Hematopoietic multipotent progenitor cell treated with erythropoietin and hydrocortisone succinate and interleukin-3 and kit ligand, for 17 days (in vitro differentiated cells): ENCODE measurements at regions not wholly inside any gene's neighbourhood (a gene's known extent, or its start where the extent isn't known, plus 50 kb on each side); places are given as distances from the start of the nearest gene placed in this dataset.

ENCODE experiments used
- DNase-seq: peaks from one replicate; pipeline ENCODE4 v3.0.0-alpha.2; 2015; ENCODE audit warnings: low spot score

- no peak for DNase-seq
Measured at GRCh38 chr13:73704587-73704986, 429.6 kb downstream of the KLF12 start.

- no peak for DNase-seq
Measured at GRCh38 chr13:73703606-73704005, 430.6 kb downstream of the KLF12 start.

- no peak for DNase-seq
Measured at GRCh38 chr13:73702419-73703071, 431.7 kb downstream of the KLF12 start.

DNA sequence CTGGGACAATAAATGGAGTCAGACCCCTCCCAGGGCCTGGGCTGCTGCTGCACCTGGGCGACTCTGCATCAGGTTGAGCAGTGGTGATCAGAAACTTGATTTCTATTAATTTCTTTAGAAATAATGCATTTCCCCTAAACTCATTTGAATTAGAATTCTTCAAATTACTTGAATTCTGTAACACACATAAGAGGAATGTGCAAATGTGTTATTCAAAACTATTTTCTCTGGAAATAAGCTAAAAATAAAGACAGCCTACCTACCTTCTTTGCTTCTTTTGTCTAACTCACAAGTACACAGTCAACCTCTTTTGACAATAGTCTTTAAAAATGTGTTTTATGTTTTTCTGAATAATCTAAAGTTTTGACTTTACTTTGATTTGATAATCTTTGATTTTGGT, 433.0 kb downstream of the KLF12 start:
- no peak for DNase-seq

GRCh38 chr13:73698859-73699258, 435.3 kb downstream of the KLF12 start:
- no peak for DNase-seq

DNA sequence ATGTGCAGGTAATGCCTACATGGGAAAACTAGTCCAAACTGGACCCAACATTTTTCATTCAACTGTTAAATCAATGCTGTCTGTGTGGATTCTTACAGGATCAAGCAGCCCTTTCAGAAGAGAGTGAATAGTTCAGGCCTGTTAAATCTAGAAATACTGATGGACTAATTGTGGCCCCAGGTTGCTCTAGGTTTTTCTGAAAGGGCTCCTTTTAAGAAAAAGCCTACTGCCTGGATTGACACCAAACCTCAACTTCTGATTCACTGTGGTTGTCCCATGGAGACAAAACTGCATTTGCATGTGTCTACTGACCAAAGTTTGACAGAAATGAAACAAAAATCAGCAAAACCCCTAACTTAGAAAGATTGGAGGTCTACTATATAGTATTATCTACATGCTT, 437.0 kb downstream of the KLF12 start:
- no peak for DNase-seq

DNA sequence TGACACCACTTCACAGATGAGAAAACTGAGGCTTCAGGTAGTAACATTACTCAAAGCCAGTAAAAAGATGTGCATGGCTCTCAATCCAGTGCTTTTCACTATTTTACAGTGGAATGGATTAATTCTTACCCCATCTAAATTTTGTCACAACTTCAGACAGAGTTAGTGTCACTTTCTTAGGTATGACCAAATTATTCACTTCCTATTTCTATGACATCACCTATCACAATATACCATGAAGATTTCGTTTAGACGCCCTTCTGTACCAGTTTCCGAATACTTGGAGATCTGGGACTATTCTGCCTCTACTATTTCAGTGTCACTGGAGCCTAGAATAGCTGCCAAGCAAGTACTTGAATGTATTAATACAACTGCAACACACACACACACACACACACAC, 437.5 kb downstream of the KLF12 start:
- DNase-seq = no peak

DNA sequence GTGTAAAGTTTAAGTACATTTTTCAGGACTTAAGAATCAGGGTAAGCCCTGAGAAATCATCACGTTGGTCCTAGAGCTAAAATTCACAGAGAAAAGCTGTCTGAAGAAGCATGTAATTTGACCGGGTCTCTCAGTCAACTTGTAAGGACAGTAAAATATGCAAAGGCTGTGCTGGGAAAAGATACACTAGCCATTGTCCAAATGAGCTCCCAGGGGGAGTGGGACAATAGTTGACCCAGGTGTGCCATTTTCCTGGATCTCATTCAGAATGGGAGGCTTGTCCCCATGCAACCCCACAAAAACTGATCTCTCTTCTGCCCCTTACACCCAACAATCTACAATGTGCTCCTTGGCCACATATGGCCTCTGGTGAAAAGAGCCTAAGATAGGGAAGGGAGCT, 437.9 kb downstream of the KLF12 start:
- DNase-seq = no peak

- no peak for DNase-seq
Measured at GRCh38 chr13:73695325-73695724, 438.9 kb downstream of the KLF12 start.

DNA sequence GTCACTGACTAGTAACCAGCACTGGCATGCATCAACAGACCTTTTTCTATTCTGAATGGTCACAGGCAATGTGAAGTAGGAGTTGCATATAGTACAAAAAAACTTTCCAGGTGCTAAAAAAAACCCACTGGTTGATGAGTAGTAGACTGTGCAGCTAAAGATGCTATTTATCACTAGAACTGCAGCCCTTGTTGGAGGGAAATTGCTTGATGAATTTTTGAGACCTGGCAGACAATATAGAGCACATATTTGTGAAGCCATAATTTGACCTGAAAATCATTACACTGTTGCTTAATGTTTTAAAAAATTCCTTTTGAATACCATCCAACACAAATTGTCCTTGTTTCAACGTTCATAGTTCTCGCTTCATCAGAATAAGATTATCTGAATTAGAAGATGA, 441.0 kb downstream of the KLF12 start:
- no peak for DNase-seq

- no peak for DNase-seq
Measured at GRCh38 chr13:73691891-73692290, 442.3 kb downstream of the KLF12 start.

GRCh38 chr13:73687929-73688328, 446.3 kb downstream of the KLF12 start:
- no peak for DNase-seq

- no peak for DNase-seq
Measured at GRCh38 chr13:73687087-73687486, 447.1 kb downstream of the KLF12 start.

DNA sequence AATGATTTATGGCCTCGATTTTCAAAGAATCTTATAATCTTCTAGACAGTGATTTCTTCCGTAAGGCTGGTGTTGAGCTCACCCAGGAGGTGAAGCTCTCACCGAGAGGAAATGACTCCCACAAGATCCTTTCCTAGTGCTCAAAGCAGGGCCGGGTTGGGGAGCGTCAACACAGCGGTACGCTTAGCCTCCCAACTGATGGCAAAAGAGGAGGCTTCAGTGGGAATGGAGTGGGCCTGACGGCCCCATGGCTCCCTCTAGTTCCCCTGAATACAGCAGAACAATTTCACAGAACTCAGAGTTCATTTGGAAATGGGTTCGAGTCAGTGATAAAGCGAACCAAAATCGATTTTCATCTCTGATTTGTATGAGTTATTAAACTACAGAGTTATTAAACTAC, 449.5 kb downstream of the KLF12 start:
- no peak for DNase-seq

- DNase-seq = no peak
Measured at GRCh38 chr13:73684286-73684685, 449.9 kb downstream of the KLF12 start.

DNA sequence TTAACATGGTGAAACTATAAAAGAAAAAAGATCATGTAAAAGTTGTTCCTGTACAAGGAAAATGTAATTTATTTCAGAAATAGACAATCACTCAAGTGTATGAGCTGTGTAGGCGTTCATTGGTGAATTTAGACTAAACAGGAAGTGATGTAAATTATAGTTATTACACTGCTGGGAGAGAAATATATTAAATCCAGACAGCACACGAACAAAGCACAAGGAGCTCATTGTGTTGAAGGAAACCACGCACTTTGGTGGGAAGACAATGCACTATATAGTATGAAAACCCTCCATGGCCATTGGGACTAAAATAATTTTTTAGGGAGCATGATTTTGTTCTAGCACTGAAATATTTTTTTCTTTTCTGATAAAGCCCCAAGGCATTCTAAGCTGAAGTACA, 450.5 kb downstream of the KLF12 start:
- DNase-seq = no peak

GRCh38 chr13:73681779-73682178, 452.4 kb downstream of the KLF12 start:
- DNase-seq = no peak

DNA sequence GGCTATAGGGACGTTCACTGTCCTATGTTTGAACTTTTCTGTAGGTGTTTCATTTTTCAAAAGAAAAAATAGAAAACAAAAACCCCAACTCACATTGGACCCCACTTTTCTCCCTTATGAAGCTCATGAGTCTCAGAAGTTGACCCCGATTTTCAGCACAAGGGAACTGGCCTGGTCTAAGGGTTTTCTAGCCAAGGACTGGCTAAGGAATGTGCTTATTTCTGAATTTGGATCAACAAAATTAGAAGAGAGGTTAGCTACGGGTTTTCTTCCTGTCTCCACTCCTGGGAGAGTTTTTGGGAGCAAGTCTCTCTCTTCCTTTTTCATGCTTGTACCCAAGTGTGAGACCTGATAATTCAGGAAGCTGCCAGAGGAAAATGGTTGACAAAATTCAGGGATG, 453.2 kb downstream of the KLF12 start:
- no peak for DNase-seq

- no peak for DNase-seq
Measured at GRCh38 chr13:73677048-73677601, 457.1 kb downstream of the KLF12 start.

- no peak for DNase-seq
Measured at GRCh38 chr13:73676550-73677047, 457.6 kb downstream of the KLF12 start.

- no peak for DNase-seq
Measured at GRCh38 chr13:73675821-73676220, 458.4 kb downstream of the KLF12 start.

- no peak for DNase-seq
Measured at GRCh38 chr13:73674570-73674969, 459.6 kb downstream of the KLF12 start.

DNA sequence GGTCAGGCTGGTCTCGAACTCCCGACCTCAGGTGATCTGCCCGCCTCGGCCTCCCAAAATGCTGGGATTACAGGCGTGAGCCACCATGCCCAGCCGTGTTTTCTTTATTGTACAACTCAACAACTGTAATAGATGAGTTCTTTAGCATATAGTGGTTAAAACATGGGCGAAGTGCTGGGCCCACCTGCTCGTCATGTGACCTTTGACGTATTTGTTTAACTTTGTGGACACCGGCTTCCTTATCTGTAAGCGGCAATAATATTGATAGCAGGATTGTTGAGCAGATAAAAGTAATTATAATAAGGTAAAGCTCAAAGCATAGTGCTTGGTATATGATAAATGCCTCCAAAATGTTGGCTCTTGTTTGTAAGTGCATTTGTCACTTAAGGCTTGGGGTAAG, 460.3 kb downstream of the KLF12 start:
- no peak for DNase-seq

GRCh38 chr13:73672492-73672891, 461.7 kb downstream of the KLF12 start:
- DNase-seq = no peak
